ENCODE measurements at regions not wholly inside any gene's neighbourhood (a gene's known extent, or its start where the extent isn't known, plus 50 kb on each side); places are given as distances from the start of the nearest gene placed in this dataset.

DNA sequence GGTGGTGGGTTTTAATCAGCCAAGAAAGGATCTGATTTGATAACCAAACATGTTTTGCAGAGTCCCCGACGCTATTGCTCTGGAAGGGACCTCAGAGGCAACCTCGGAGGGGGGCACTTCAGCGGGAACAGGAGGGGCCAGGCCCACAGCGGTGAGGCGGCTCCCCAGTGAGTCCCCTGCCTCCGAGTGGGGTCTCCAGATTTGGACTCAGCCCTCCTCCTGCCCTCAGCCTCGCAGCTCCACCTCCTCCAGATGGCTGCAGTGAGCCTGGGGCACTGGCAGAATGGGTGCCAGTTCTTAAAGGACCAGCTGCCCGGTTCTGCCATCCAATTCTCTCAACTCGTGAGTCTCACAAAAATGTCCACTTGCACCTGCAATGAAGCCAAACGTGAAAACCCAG lies 61.0 kb upstream of the NANOS1 start:
- TF ChIP-seq, protein P1, sequence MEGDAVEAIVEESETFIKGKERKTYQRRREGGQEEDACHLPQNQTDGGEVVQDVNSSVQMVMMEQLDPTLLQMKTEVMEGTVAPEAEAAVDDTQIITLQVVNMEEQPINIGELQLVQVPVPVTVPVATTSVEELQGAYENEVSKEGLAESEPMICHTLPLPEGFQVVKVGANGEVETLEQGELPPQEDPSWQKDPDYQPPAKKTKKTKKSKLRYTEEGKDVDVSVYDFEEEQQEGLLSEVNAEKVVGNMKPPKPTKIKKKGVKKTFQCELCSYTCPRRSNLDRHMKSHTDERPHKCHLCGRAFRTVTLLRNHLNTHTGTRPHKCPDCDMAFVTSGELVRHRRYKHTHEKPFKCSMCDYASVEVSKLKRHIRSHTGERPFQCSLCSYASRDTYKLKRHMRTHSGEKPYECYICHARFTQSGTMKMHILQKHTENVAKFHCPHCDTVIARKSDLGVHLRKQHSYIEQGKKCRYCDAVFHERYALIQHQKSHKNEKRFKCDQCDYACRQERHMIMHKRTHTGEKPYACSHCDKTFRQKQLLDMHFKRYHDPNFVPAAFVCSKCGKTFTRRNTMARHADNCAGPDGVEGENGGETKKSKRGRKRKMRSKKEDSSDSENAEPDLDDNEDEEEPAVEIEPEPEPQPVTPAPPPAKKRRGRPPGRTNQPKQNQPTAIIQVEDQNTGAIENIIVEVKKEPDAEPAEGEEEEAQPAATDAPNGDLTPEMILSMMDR (IDR thresholded peaks at IDR 0.05): no peak
- no peak for TF ChIP-seq POLR2A (IDR thresholded peaks at IDR 0.05)
